NT2/D1 (cell line): ENCODE measurements at regions not wholly inside any gene's neighbourhood (a gene's known extent, or its start where the extent isn't known, plus 50 kb on each side); places are given as distances from the start of the nearest gene placed in this dataset.

Experiments used
- YY1 ChIP-seq: IDR thresholded peaks from 2 replicates; pipeline ENCODE4 v1.6.1; 2011; ENCODE audit not compliant: insufficient read length, insufficient read depth
- ZNF274 ChIP-seq: IDR thresholded peaks from 2 replicates; pipeline ENCODE4 v1.6.1; 2011; ENCODE audit warnings: mild to moderate bottlenecking, low read depth, low read length

GRCh38 chr12:13499008-13499407 lies 302.5 kb downstream of the EMP1 start:
- no peak for TF ChIP-seq YY1
- TF ChIP-seq ZNF274: no peak
